Caco-2 (cell line): ENCODE measurements at regions not wholly inside any gene's neighbourhood (a gene's known extent, or its start where the extent isn't known, plus 50 kb on each side); places are given as distances from the start of the nearest gene placed in this dataset.

Experiments
- BruUV-seq: library from RNA; stranded (reverse); fragments of 400-500 nt; replicated peaks from 2 replicates; lab custom pipeline; 2021; lab: Mats Ljungman, UMichigan
- CTCF ChIA-PET: fragments of 300-600 bp; sonication (Branson Sonifier 250); formaldehyde crosslinking; loops from one replicate; lab custom pipeline; 2022; ENCODE audit warnings: antibody characterized with exemption; lab: Charles Lee
- POLR2A ChIA-PET: fragments of 300-600 bp; sonication (Branson Sonifier 250); formaldehyde crosslinking; loops from one replicate; lab custom pipeline; 2022; ENCODE audit warnings: antibody characterized with exemption; lab: Charles Lee
- DNase-seq, 2 experiments: peaks; one replicate each; pipeline versions ENCODE4 v3.0.0 to v3.0.0-alpha.2; 2020 to 2022
- H3K27me3 ChIP-seq: replicated peaks from 2 replicates; pipeline ENCODE4 v1.6.0; 2011; ENCODE audit warnings: low read length; ENCODE audit not compliant: control insufficient read depth, insufficient read depth
- H3K36me3 ChIP-seq: 2 replicates; pipeline ENCODE4 v1.5.1; 2011; ENCODE audit warnings: low read length; ENCODE audit not compliant: control insufficient read depth, insufficient read depth
- H3K4me1 ChIP-seq: fragments of 250-450 bp; sonication (Bioruptor Pico); 2 replicates; pipeline ENCODE4 v1.5.1; 2020; ENCODE audit warnings: mild to moderate bottlenecking
- H3K4me3 ChIP-seq: 2 replicates; pipeline ENCODE4 v1.5.1; 2011; ENCODE audit warnings: low read depth, mild to moderate bottlenecking, control low read depth, low read length
- H3K9me3 ChIP-seq: fragments of 250-450 bp; sonication (Bioruptor Pico); 2 replicates; pipeline ENCODE4 v1.5.1; 2020; ENCODE audit warnings: mild to moderate bottlenecking, moderate library complexity
- H3K27ac Mint-ChIP-seq: one replicate; pipeline ENCODE4 v1.8.0; 2022; ENCODE audit warnings: mixed read lengths; ENCODE audit not compliant: unreplicated experiment
- H3K27me3 Mint-ChIP-seq: one replicate; pipeline ENCODE4 v1.8.0; 2022; ENCODE audit warnings: mixed read lengths; ENCODE audit not compliant: insufficient read depth, unreplicated experiment
- H3K36me3 Mint-ChIP-seq: one replicate; pipeline ENCODE4 v1.8.0; 2022; ENCODE audit warnings: mild to moderate bottlenecking, mixed read lengths; ENCODE audit not compliant: insufficient read depth, unreplicated experiment
- H3K4me1 Mint-ChIP-seq: one replicate; pipeline ENCODE4 v1.8.0; 2022; ENCODE audit warnings: low read depth, mixed read lengths; ENCODE audit not compliant: unreplicated experiment
- H3K4me3 Mint-ChIP-seq: one replicate; pipeline ENCODE4 v1.8.0; 2022; ENCODE audit warnings: mild to moderate bottlenecking, moderate library complexity, mixed read lengths; ENCODE audit not compliant: unreplicated experiment
- H3K9me3 Mint-ChIP-seq: one replicate; pipeline ENCODE4 v1.8.0; 2022; ENCODE audit warnings: mixed read lengths; ENCODE audit not compliant: unreplicated experiment
- intact Hi-C: fragments of 100-400 bp; cut with micrococcal nuclease; formaldehyde crosslinking; loops from one replicate; pipeline ENCODE4 v1.10.0; 2022; ENCODE audit not compliant: unreplicated experiment
- TF ChIP-seq, protein P1 (sequence below), 2 experiments: fragments of 200-600 bp in 1 of 2; IDR thresholded peaks; 1 replicate in 1 of 2; 2 replicates in 1 of 2; pipeline versions ENCODE4 v1.5.1 to v1.8.0; 2011 to 2022; ENCODE audit warnings: antibody characterized with exemption in 1 of 2, control low read depth in 1 of 2, inconsistent platforms in 1 of 2, low read depth in 1 of 2, low read length in 1 of 2, mild to moderate bottlenecking in 1 of 2, moderate library complexity in 1 of 2; ENCODE audit not compliant: insufficient read depth in 1 of 2, severe bottlenecking in 1 of 2, unreplicated experiment in 1 of 2

- no peaks in the 10 kb centered on the region for H3K4me1 ChIP-seq
- intact Hi-C loops = no loop called here
- no peaks in the 10 kb centered on the region for H3K9me3 ChIP-seq
- H3K4me3 ChIP-seq = no peak overlapping the region
- Mint-ChIP-seq H3K4me3 (no peak overlapping the region), H3K27me3 (peaks cover 5% of the 10 kb centered on the region), H3K9me3 (peaks cover 10% of the 10 kb centered on the region), H3K27ac (no peak overlapping the region), H3K4me1 (no peaks in the 10 kb centered on the region), H3K36me3 (no peaks in the 10 kb centered on the region)
- no peaks in the 10 kb centered on the region for H3K27me3 ChIP-seq
- no peak for DNase-seq
- CTCF ChIA-PET = no interaction called here
- no TSS peak for BruUV-seq
- H3K36me3 ChIP-seq = no peaks in the 10 kb centered on the region
- TF ChIP-seq, protein P1, sequence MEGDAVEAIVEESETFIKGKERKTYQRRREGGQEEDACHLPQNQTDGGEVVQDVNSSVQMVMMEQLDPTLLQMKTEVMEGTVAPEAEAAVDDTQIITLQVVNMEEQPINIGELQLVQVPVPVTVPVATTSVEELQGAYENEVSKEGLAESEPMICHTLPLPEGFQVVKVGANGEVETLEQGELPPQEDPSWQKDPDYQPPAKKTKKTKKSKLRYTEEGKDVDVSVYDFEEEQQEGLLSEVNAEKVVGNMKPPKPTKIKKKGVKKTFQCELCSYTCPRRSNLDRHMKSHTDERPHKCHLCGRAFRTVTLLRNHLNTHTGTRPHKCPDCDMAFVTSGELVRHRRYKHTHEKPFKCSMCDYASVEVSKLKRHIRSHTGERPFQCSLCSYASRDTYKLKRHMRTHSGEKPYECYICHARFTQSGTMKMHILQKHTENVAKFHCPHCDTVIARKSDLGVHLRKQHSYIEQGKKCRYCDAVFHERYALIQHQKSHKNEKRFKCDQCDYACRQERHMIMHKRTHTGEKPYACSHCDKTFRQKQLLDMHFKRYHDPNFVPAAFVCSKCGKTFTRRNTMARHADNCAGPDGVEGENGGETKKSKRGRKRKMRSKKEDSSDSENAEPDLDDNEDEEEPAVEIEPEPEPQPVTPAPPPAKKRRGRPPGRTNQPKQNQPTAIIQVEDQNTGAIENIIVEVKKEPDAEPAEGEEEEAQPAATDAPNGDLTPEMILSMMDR (IDR thresholded peaks at IDR 0.05; ENCODE audit: insufficient read depth in 1 of 2, low read depth in 1 of 2, low read length in 1 of 2, severe bottlenecking in 1 of 2, unreplicated experiment in 1 of 2) = no peak
- POLR2A ChIA-PET = no interaction called here
Measured at GRCh38 chr18:77974329-77974728, 724.7 kb downstream of the GALR1 start.

DNA sequence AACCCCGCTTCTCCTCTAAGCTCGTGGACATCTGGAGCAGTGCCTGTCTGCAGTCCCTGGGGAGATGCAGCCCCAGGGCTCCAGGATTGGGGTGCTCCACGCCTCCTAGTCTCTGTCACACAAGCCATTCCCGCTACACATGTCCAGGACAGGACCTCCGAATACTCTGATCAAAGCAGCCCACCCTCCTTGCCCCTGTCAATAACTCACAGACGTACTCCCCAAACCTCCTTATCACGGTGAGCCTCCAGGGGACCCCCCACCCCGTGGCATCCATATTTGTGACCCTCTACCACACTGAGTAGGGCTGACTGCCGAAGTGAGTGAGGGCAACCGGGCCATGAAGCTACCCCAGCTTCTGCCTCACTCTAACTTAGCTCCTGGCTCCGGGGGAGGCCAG, 727.7 kb downstream of the GALR1 start:
- Histone ChIP-seq H3K36me3 (no peaks in the 10 kb centered on the region), H3K27me3 (no peaks in the 10 kb centered on the region), H3K9me3 (no peaks in the 10 kb centered on the region), H3K4me1 (no peaks in the 10 kb centered on the region), H3K4me3 (no peak overlapping the region)
- H3K4me3 Mint-ChIP-seq = no peak overlapping the region
- DNase-seq = no peak
- no peaks in the 10 kb centered on the region for H3K36me3 Mint-ChIP-seq
- ChIA-PET POLR2A (no interaction called here), CTCF (no interaction called here)
- no peaks in the 10 kb centered on the region for H3K4me1 Mint-ChIP-seq
- H3K27ac Mint-ChIP-seq = no peak overlapping the region
- H3K9me3 Mint-ChIP-seq = peaks cover 10% of the 10 kb centered on the region
- no TSS peak for BruUV-seq
- intact Hi-C loops = no loop called here
- TF ChIP-seq, protein P1 (IDR thresholded peaks at IDR 0.05; ENCODE audit: insufficient read depth in 1 of 2, low read depth in 1 of 2, low read length in 1 of 2, severe bottlenecking in 1 of 2, unreplicated experiment in 1 of 2) = no peak
- H3K27me3 Mint-ChIP-seq = peaks cover 3% of the 10 kb centered on the region

- H3K4me3 ChIP-seq = no peak overlapping the region
- no TSS peak for BruUV-seq
- ChIA-PET POLR2A (no interaction called here), CTCF (no interaction called here)
- Mint-ChIP-seq H3K4me1 (no peaks in the 10 kb centered on the region), H3K9me3 (peaks cover 11% of the 10 kb centered on the region), H3K4me3 (no peak overlapping the region), H3K27me3 (peaks cover 3% of the 10 kb centered on the region), H3K27ac (no peak overlapping the region), H3K36me3 (no peaks in the 10 kb centered on the region)
- TF ChIP-seq, protein P1 (IDR thresholded peaks at IDR 0.05; ENCODE audit: insufficient read depth in 1 of 2, low read depth in 1 of 2, low read length in 1 of 2, severe bottlenecking in 1 of 2, unreplicated experiment in 1 of 2) = no peak
- no peaks in the 10 kb centered on the region for H3K27me3 ChIP-seq
- H3K9me3 ChIP-seq = no peaks in the 10 kb centered on the region
- H3K36me3 ChIP-seq = no peaks in the 10 kb centered on the region
- no peaks in the 10 kb centered on the region for H3K4me1 ChIP-seq
- intact Hi-C loops = no loop called here
- no peak for DNase-seq
Measured at GRCh38 chr18:77980275-77980674, 730.6 kb downstream of the GALR1 start.
